GM19395 (cell line): ENCODE measurements at regions not wholly inside any gene's neighbourhood (a gene's known extent, or its start where the extent isn't known, plus 50 kb on each side); places are given as distances from the start of the nearest gene placed in this dataset.

Experiments used
- ATAC-seq: cut with Tn5 transposase; IDR thresholded peaks from one replicate; pipeline ENCODE4 v1.9.1; 2021; ENCODE audit warnings: mild to moderate bottlenecking, moderate library complexity; ENCODE audit not compliant: unreplicated experiment

- ATAC-seq, result no peak
Measured at GRCh38 chr15:39227001-39227400, 353.9 kb upstream of the THBS1 start.

- no peak for ATAC-seq
Measured at GRCh38 chr15:39228889-39229288, 352.0 kb upstream of the THBS1 start.

GRCh38 chr15:39230205-39230907, 350.5 kb upstream of the THBS1 start:
- ATAC-seq, result no peak

DNA sequence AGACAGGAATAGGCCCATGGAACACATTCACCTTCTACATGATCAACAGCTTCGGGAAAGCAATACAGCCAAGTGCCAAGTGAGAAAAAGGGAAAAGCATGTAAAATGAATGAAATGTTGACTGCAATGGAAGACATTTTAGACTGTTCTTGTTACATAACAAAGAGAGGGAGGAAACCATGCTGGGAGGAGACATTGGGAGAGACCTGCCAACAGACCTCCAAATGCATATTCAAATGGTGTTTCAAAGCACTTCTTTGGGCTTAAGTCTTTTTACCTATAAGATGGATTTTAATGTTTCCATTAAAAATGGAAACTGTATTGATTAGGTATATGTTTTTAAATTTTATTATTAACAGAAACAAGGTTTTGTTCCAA, 350.0 kb upstream of the THBS1 start:
- ATAC-seq, result no peak

DNA sequence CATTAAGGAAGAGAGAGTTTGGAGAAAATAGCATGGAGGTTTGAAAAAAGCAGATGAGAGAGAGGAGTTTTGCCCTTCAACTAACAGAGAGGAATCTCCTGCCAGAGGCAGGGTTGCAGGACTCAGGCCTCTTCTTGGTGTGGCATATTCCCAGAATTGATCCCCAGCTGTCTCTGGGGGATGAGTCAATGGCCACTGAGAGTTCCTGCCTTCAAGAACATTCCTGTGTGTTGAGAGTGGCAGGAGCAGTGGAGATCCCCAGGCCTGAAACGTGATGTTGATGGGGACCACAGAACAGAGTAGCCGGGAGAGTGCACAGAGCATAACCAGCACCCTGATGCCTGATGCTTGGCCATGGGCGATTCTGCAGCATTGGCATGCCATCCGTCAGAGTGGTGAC, 348.4 kb upstream of the THBS1 start:
- no peak for ATAC-seq

DNA sequence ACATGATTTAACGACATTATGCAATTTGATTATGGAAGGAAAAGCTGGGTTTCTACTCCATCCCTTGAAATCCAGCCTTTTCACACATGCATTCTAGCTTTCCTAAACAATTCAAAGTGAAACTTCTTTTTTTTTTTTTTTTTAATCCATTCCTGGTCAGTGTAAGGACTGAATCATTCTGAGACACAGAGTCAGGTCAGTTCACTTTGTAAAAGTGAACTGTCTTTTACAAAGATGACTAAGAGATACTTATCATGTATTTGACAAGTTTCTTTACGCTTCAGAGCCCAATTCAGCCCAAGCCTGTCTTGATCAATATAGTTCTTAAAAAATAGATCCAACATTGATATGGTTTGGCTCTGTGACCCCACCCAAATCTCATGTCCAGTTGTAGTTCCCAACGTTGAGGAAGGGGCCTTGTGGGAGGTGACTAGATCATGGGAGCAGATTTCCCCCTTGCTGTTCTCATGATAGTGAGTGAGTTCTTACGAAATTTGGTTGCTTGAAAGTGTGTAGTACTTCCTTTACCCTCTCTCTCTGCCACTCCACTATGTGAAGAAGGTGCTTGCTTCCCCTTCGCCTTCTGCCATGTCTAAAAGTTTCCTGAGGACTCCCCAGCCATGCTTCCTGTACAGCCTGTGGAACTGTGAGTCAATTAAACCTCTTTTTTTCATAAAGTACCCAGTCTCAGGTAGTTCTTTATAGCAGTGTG, 345.6 kb upstream of the THBS1 start:
- ATAC-seq, result no peak

- ATAC-seq, result no peak
Measured at GRCh38 chr15:39236375-39236774, 344.5 kb upstream of the THBS1 start.

DNA sequence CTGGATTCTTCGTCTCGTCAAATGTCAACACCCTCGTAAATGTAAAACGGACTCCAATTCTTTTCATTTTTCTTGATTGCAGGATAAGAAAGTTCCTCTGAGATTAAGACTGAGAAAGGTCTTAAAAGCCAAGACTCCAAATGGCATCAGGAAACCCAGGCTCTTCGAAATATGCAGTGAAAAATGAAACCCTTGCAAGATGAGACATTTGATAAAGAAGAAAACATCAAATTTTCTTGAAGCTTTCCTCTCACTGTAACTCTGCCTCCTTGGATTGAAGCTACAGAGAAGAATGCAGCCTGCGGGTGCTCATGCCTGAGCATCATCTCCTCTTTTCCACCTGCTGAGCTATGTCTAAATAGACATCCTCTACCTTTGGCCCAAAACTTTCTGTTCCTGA, 342.4 kb upstream of the THBS1 start:
- no peak for ATAC-seq

DNA sequence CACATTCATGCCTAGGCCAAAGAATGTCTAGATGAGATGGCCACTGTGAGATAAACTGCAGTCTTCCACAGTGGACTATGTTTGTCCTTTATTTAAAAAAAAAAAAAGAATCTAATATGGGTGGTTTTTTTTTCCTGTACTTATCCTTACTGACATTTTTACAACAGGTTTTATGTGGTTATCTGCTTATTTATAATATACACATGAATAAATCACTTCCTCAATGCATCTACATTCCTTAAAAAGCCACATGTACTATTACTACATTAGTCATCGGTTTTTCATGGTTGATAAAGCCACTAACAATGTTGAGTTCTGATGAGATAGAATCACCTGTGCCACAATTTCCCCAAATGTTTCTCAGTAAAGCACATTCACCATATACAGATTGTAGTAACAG, 341.3 kb upstream of the THBS1 start:
- ATAC-seq, result no peak

GRCh38 chr15:39242345-39242744, 338.5 kb upstream of the THBS1 start:
- no peak for ATAC-seq

- ATAC-seq, result no peak
Measured at GRCh38 chr15:39243396-39243795, 337.5 kb upstream of the THBS1 start.

DNA sequence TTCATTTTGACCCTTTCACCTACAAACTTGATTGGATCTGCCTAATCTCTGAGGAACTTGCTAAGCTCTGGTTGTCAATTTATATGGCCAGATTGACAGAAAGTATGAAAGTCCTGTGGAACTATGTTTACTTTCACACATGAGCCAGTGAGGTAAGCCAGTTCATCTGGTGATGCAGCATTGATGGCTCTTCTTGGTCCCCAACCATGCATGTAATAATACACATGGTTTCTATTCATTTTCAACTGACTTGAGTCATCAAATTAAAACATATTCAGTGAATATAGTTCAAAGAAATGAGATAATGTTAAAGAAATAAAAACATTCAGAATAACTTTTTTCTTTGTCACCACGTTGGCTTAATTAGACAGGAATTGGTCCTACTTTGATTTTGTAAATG, 336.1 kb upstream of the THBS1 start:
- no peak for ATAC-seq

- no peak for ATAC-seq
Measured at GRCh38 chr15:39246523-39246922, 334.4 kb upstream of the THBS1 start.

GRCh38 chr15:39247574-39247973, 333.3 kb upstream of the THBS1 start:
- ATAC-seq, result no peak

GRCh38 chr15:39248204-39248603, 332.7 kb upstream of the THBS1 start:
- no peak for ATAC-seq

GRCh38 chr15:39250001-39250400, 330.9 kb upstream of the THBS1 start:
- no peak for ATAC-seq

DNA sequence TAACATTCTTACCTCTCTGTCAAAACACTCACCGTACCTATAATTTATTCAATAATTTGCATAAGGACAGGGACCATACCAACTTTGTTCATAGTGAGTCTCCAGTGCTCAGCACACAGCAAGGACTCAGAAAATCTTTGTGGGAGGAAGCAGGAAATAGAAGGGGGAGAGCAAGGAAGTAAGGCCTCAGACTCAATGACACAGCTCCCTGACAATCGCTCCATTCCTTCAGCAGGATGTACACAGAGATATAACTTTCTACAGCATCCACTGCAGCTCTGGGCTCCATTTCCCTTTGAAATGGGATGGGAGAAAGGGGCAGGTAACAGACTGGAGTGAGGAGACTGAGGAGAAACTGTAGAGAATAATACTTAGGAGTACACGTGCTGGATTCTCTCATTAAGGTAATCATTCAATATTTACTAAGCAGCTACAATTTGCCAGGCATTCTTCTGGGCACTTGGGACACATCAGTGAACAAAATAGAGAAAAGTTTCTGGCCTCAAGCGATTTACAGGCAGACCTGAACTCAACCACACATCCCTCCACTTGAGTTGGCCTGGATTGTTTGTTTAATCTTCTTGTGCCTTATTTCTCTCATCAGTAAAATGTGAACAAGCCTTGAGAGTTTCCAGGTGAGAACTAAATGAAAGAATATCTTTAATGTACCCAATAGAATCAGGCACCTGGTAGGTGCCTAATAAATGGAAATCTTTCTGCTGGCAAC, 330.3 kb upstream of the THBS1 start:
- no peak for ATAC-seq

GRCh38 chr15:39251413-39252133, 329.3 kb upstream of the THBS1 start:
- no peak for ATAC-seq

GRCh38 chr15:39252134-39252470, 328.8 kb upstream of the THBS1 start:
- ATAC-seq, result no peak

DNA sequence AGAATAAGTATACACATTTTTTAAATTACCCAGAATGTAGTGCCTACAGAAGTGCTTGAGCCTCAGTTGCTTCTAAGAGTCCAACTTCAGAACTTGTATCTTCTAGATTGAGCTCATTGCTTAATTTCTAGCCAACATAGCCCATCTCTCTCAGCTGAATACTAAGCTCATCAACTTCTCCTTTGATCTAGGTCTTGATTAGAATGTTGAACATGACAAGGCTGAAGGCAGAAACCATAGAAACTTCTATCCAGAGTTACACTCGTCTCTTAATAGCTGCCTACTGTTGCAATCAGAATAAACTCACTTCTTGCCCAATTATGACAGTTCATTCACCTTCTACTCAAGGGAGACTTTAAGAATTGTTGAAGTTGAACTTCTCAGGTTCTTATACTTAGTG, 327.3 kb upstream of the THBS1 start:
- no peak for ATAC-seq

- no peak for ATAC-seq
Measured at GRCh38 chr15:39254181-39254580, 326.7 kb upstream of the THBS1 start.

GRCh38 chr15:39255760-39256159, 325.1 kb upstream of the THBS1 start:
- ATAC-seq, result no peak
